NCI-H446 treated with DMSO at 0.1 percent for 48 hours (cell line): ENCODE measurements at regions not wholly inside any gene's neighbourhood (a gene's known extent, or its start where the extent isn't known, plus 50 kb on each side); places are given as distances from the start of the nearest gene placed in this dataset.

Source experiments
- DNase-seq: peaks from one replicate; lab custom pipeline; 2025; lab: John Stamatoyannopoulos, UW

DNA sequence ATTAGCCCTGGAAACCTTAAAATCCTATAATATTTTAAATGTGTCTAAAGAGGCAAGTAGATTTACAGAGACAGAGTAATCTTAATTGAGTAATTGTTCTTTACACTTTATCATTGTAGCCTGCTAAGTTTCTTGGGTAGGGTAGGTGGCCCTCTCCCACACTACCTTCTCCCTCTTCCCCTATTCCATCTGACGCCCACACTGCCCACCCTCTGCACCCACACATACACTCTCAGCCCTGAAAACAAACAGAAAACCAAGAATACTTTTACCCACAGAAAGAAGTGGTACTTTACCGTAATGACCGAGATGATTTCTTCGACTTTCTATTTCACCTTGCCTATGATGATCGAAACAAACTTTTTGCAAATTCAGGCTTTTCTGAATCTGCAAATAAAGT lies 320.4 kb upstream of the OBI1 start:
- DNase-seq: no peak

- peak; percentile 41 for DNase-seq
Observed at GRCh38 chr13:78978381-78978998, 319.5 kb upstream of the OBI1 start.

DNA sequence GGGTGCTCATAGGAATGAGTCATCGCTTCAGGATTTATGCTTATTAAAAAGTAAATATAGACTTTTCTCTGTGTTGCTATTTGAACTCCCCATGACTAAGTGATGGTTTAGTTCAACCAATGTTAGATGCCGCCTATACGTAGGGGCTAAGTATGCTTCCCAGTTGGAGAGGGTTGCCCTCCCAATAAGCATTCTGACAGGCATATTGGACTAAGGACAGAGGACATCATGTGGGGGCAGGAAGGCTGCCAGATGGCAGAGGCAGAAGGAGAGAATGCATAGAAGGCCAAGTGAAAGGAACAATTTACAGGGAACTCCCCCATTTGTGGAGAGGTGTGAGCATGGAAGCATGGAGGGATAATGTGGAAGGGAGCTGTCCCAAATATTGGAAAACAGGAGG lies 318.4 kb upstream of the OBI1 start:
- DNase-seq: peak; percentile 69

DNA sequence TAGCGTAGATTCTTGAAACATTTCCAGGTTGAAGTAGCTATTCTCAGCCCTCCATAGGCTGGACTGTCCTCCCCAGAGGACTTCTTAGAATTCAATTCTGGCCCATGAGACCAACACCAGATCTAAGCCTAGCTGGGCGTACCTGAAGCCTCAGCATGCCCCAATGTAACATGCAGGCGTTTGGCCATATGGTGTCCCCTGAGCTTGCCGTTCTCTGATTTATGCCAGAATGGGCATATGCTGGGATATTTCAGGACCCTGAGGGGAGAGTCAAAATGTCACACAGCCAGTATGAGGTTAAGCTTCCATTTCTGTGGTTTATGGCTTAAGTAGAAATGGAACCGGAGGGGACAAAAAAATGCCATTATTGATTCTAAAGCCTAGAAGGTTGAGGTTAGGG lies 317.7 kb upstream of the OBI1 start:
- peak; percentile 13 for DNase-seq

- DNase-seq: no peak
Observed at GRCh38 chr13:78972561-78972960, 313.6 kb upstream of the OBI1 start.

GRCh38 chr13:78971355-78972025 lies 312.5 kb upstream of the OBI1 start:
- DNase-seq: no peak

GRCh38 chr13:78960881-78961280 lies 301.9 kb upstream of the OBI1 start:
- DNase-seq: no peak

- DNase-seq: no peak
Observed at GRCh38 chr13:78958006-78958405, 299.1 kb upstream of the OBI1 start.

GRCh38 chr13:78940455-78941130 lies 281.6 kb upstream of the OBI1 start:
- DNase-seq: no peak

- no peak for DNase-seq
Observed at GRCh38 chr13:78934336-78934735, 275.4 kb upstream of the OBI1 start.

DNA sequence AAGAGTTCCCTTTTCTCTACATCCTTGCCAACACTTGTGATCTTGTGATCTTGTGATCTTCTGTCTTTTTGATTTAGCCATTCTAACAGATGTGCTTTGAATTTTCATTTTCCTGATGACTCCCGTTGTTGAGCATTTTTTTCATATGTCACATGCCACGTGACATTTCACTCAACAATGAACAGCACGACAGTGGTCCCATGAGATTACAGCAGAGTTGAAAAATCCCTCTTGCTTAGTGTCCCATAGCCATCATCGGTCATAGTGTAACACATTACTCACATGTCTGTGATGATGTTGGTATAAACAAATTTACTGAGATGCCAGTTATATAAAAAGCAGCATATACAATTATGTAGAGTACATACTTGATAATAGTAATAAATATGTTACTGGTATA lies 256.1 kb upstream of the OBI1 start:
- DNase-seq: no peak

- no peak for DNase-seq
Observed at GRCh38 chr13:78913656-78914055, 254.7 kb upstream of the OBI1 start.

- DNase-seq: no peak
Observed at GRCh38 chr13:78910147-78910546, 251.2 kb upstream of the OBI1 start.

DNA sequence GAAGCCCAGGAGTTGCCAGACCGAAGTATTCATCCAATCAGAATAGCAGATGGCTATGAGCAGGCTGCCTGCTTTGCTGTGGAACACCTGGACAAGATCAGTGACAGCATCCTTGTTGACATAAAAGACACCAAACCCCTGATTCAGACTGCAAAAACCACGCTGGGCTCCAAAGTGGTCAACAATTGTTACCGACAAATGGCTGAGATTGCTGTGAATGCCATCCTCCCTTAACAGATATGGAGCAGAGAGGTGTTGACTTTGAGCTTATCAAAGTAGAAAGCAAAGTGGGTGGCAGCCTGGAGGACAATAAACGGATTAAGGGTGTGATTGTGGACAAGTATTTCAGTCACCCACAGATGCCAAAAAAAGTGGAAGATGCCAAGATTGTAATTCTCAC lies 250.3 kb upstream of the OBI1 start:
- DNase-seq: no peak

DNA sequence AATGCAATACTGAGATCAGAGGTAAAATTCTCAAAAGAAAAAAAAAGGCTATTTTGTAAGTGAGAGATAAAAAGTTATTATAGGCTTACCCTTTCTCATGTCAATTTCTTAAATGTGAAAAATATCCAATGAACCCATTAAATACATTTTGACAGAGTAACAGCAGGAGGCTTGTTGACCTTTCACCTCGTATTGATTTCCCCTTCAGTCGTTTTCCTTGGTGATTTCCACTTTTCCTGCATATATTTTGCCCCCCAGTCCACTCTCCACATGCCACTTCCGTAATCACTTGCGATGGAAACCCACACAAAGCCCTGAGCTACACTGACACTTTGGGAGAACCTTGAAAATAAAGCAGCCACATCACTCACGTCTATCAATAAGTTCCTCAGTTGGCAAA lies 248.1 kb upstream of the OBI1 start:
- no peak for DNase-seq

GRCh38 chr13:78897200-78897599 lies 238.2 kb upstream of the OBI1 start:
- DNase-seq: no peak

GRCh38 chr13:78884571-78884970 lies 225.6 kb upstream of the OBI1 start:
- DNase-seq: no peak

- DNase-seq: peak; percentile 26
Observed at GRCh38 chr13:78881751-78882150, 222.8 kb upstream of the OBI1 start.

DNA sequence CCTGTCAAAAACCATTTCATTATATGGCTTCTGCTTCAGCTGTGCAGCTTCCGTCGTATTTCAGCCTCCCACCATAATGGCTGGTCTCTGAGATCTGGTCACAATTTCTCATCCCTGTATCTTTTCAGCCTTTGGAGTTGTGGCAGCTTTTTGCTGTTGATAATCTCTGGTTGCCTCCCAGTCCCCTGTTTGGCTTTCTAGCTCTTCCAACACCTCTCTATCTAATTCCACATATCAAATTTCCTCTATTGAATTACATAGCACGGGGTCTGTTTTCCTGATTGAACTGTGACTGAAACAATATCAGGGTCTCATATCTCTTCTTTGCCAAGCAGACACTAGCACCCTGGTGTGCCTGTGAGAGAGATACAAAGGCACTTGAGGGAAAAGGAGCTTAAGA lies 222.1 kb upstream of the OBI1 start:
- DNase-seq: no peak

- no peak for DNase-seq
Observed at GRCh38 chr13:78876915-78877549, 218.1 kb upstream of the OBI1 start.

DNA sequence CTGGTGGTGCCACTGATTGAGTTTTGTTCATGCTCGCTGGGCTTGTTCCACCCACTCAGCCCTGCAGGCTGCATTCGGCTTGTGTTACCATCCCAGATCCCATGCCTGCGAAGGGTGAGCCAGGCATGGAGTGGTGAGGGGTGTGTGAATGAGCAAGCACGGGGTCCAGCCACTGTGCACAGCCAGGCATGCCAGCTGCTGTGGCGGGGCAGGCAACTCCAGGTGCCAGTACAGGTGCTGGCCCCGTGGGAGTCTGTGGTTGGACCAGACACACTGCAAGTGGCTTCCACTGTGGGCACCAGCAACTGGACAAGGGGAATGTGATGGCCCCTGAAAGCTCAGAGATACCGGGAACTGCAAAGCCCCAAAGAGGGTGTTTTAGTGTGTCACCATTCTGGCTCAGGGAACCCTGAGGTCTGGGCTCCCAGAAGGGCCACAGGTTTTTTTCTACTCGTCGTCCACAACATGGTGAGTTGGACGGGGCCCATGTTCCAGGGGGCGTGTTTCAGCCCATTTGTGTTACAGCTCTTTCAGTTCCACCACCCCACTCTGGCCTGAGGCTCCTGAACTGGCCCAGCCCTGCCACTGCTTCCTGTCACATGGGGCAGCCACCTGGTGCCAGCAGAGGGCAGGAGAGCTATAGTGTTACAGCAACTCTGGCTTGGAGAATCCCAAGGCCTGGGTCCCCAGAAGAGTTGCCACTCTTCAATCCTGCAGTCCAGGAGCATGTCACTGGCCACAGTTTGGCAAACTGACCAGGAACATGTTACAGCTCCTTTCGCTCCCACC lies 217.0 kb upstream of the OBI1 start:
- no peak for DNase-seq

GRCh38 chr13:78868991-78869390 lies 210.0 kb upstream of the OBI1 start:
- DNase-seq: no peak
